ENCODE measurements at regions not wholly inside any gene's neighbourhood (a gene's known extent, or its start where the extent isn't known, plus 50 kb on each side); places are given as distances from the start of the nearest gene placed in this dataset.

DNA sequence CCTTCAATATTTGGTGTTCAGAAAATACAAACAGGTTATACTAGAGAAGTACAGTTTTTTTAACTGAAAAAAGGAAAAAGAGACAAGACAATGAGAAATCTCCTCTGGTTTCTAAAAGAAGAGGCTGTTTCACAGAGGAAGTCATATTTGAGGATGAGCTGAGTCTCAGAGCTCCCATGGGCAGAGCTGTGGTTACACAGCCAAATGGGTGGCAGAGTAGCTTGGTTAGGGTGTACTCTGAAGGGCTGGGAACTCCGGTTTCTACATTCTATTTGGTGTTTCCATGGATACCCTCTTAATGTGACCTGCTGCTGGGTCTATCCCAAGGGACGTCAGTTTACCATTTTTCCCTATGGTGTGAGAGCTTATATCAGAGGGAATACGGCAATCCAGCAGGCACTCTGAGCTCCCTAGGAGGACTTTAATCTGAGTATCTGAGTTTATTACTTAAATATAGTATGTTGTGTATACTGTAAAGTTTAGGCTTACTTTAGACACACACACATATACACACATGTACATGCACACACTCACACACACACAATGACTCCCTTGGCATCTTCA is 74.2 kb downstream of the CYRIA start:
- TF ChIP-seq, protein P1, sequence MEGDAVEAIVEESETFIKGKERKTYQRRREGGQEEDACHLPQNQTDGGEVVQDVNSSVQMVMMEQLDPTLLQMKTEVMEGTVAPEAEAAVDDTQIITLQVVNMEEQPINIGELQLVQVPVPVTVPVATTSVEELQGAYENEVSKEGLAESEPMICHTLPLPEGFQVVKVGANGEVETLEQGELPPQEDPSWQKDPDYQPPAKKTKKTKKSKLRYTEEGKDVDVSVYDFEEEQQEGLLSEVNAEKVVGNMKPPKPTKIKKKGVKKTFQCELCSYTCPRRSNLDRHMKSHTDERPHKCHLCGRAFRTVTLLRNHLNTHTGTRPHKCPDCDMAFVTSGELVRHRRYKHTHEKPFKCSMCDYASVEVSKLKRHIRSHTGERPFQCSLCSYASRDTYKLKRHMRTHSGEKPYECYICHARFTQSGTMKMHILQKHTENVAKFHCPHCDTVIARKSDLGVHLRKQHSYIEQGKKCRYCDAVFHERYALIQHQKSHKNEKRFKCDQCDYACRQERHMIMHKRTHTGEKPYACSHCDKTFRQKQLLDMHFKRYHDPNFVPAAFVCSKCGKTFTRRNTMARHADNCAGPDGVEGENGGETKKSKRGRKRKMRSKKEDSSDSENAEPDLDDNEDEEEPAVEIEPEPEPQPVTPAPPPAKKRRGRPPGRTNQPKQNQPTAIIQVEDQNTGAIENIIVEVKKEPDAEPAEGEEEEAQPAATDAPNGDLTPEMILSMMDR (IDR thresholded peaks at IDR 0.05), result no peak
- TF ChIP-seq POLR2A (IDR thresholded peaks at IDR 0.05) (no peak), EP300 (IDR thresholded peaks at IDR 0.05) (no peak), POLR2AphosphoS5 (IDR thresholded peaks at IDR 0.05) (no peak)
